ENCODE measurements at regions not wholly inside any gene's neighbourhood (a gene's known extent, or its start where the extent isn't known, plus 50 kb on each side); places are given as distances from the start of the nearest gene placed in this dataset.

DNA sequence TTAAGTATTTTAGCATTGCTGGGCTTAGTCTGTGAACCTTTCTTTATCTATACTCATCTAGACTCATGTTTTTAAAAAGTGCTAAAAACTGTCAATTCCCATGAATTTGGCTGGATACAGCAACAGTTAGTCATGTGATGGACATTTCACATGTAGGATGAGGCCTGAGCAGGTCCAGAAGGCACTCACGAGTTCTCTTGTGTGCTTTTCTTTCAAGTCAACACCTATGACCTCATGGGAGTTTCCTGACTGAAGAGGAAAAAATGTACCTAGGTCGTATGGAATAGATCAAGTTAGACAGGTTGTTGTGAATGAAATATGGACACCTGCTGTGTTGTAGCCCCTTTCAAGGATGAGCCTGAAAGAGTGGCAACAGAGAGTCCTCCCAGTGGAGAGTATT, 394.2 kb downstream of the DUSP10 start:
- Histone ChIP-seq H3K27ac (ENCODE audit: low read depth, low read length) (no peak overlapping the region), H3K27me3 (ENCODE audit: insufficient read depth, low read length, poor library complexity, severe bottlenecking) (no peaks in the 10 kb centered on the region), H3K4me1 (ENCODE audit: insufficient read depth, low read length) (no peaks in the 10 kb centered on the region), H3K36me3 (ENCODE audit: insufficient read depth, low read length) (no peaks in the 10 kb centered on the region), H3K9me3 (ENCODE audit: low read length) (no peaks in the 10 kb centered on the region), H3K4me3 (ENCODE audit: low read length) (no peak overlapping the region)
- no peak overlapping the region for H3K4me3 Mint-ChIP-seq
- CTCF ChIA-PET, result no interaction called here
- no peak for DNase-seq
- H3K27ac Mint-ChIP-seq, result no peak overlapping the region
- H3K27me3 Mint-ChIP-seq, result peaks cover 4 to 8% of the 10 kb centered on the region in 2 donors
- no peaks in the 10 kb centered on the region for H3K4me1 Mint-ChIP-seq
- H3K36me3 Mint-ChIP-seq, result no peaks in the 10 kb centered on the region
- POLR2A ChIA-PET, result no interaction called here
- no peaks in the 10 kb centered on the region for H3K9me3 Mint-ChIP-seq

- H3K9me3 ChIP-seq (ENCODE audit: low read length), result no peaks in the 10 kb centered on the region
- no peaks in the 10 kb centered on the region for H3K27me3 ChIP-seq (ENCODE audit: insufficient read depth, low read length, poor library complexity, severe bottlenecking)
- H3K4me3 ChIP-seq (ENCODE audit: low read length), result no peak overlapping the region
- Mint-ChIP-seq H3K4me3 (no peak overlapping the region), H3K27ac (no peak overlapping the region), H3K27me3 (peaks cover 4 to 5% of the 10 kb centered on the region in 2 donors), H3K36me3 (no peaks in the 10 kb centered on the region), H3K4me1 (no peaks in the 10 kb centered on the region), H3K9me3 (no peaks in the 10 kb centered on the region)
- no peak for DNase-seq
- ChIA-PET CTCF (no interaction called here), POLR2A (no interaction called here)
- no peaks in the 10 kb centered on the region for H3K4me1 ChIP-seq (ENCODE audit: insufficient read depth, low read length)
- H3K27ac ChIP-seq (ENCODE audit: low read depth, low read length), result no peak overlapping the region
- H3K36me3 ChIP-seq (ENCODE audit: insufficient read depth, low read length), result no peaks in the 10 kb centered on the region
These were observed 391.8 kb downstream of the DUSP10 start for GRCh38 chr1:221350091-221350490.

GRCh38 chr1:221356693-221357092, 385.2 kb downstream of the DUSP10 start:
- Histone ChIP-seq H3K4me3 (ENCODE audit: low read length) (no peak overlapping the region), H3K36me3 (ENCODE audit: insufficient read depth, low read length) (no peaks in the 10 kb centered on the region), H3K4me1 (ENCODE audit: insufficient read depth, low read length) (no peaks in the 10 kb centered on the region), H3K9me3 (ENCODE audit: low read length) (no peaks in the 10 kb centered on the region), H3K27ac (ENCODE audit: low read depth, low read length) (no peak overlapping the region), H3K27me3 (ENCODE audit: insufficient read depth, low read length, poor library complexity, severe bottlenecking) (no peaks in the 10 kb centered on the region)
- H3K4me3 Mint-ChIP-seq, result no peak overlapping the region
- H3K27ac Mint-ChIP-seq, result no peak overlapping the region
- H3K36me3 Mint-ChIP-seq, result no peaks in the 10 kb centered on the region
- H3K9me3 Mint-ChIP-seq, result peaks cover 0 to 2% (median 0%) of the 10 kb centered on the region in 5 donors
- no peaks in the 10 kb centered on the region for H3K4me1 Mint-ChIP-seq
- peaks cover 8 to 20% of the 10 kb centered on the region in 2 donors for H3K27me3 Mint-ChIP-seq
- no peak for DNase-seq
- ChIA-PET CTCF (no interaction called here), POLR2A (no interaction called here)

- Mint-ChIP-seq H3K27ac (no peak overlapping the region), H3K4me1 (no peaks in the 10 kb centered on the region), H3K36me3 (no peaks in the 10 kb centered on the region), H3K27me3 (peaks cover 5 to 39% of the 10 kb centered on the region in 2 donors), H3K9me3 (no peaks in the 10 kb centered on the region), H3K4me3 (no peak overlapping the region)
- CTCF ChIA-PET, result no interaction called here
- H3K9me3 ChIP-seq (ENCODE audit: low read length), result no peaks in the 10 kb centered on the region
- no peak overlapping the region for H3K4me3 ChIP-seq (ENCODE audit: low read length)
- no peak overlapping the region for H3K27ac ChIP-seq (ENCODE audit: low read depth, low read length)
- POLR2A ChIA-PET, result no interaction called here
- DNase-seq, result no peak
- no peaks in the 10 kb centered on the region for H3K4me1 ChIP-seq (ENCODE audit: insufficient read depth, low read length)
- H3K36me3 ChIP-seq (ENCODE audit: insufficient read depth, low read length), result no peaks in the 10 kb centered on the region
- no peaks in the 10 kb centered on the region for H3K27me3 ChIP-seq (ENCODE audit: insufficient read depth, low read length, poor library complexity, severe bottlenecking)
These were observed 378.9 kb downstream of the DUSP10 start for GRCh38 chr1:221363039-221363438.

- Histone ChIP-seq H3K4me3 (ENCODE audit: low read length) (no peak overlapping the region), H3K27ac (ENCODE audit: low read depth, low read length) (no peak overlapping the region), H3K27me3 (ENCODE audit: insufficient read depth, low read length, poor library complexity, severe bottlenecking) (peaks cover 5% of the 10 kb centered on the region), H3K4me1 (ENCODE audit: insufficient read depth, low read length) (no peaks in the 10 kb centered on the region), H3K36me3 (ENCODE audit: insufficient read depth, low read length) (no peaks in the 10 kb centered on the region), H3K9me3 (ENCODE audit: low read length) (no peaks in the 10 kb centered on the region)
- ChIA-PET CTCF (no interaction called here), POLR2A (no interaction called here)
- Mint-ChIP-seq H3K27me3 (peaks cover 8 to 34% of the 10 kb centered on the region in 2 donors), H3K36me3 (no peaks in the 10 kb centered on the region), H3K4me3 (no peak overlapping the region), H3K27ac (no peak overlapping the region), H3K4me1 (no peaks in the 10 kb centered on the region), H3K9me3 (no peaks in the 10 kb centered on the region)
- DNase-seq, result no peak
These were observed 375.3 kb downstream of the DUSP10 start for GRCh38 chr1:221366495-221367110.

- Mint-ChIP-seq H3K27me3 (peaks cover 16 to 27% of the 10 kb centered on the region in 2 donors), H3K36me3 (no peaks in the 10 kb centered on the region), H3K4me3 (no peak overlapping the region), H3K4me1 (no peaks in the 10 kb centered on the region), H3K9me3 (no peaks in the 10 kb centered on the region), H3K27ac (no peak overlapping the region)
- ChIA-PET POLR2A (no interaction called here), CTCF (no interaction called here)
- no peak overlapping the region for H3K27ac ChIP-seq (ENCODE audit: low read depth, low read length)
- H3K4me1 ChIP-seq (ENCODE audit: insufficient read depth, low read length), result no peaks in the 10 kb centered on the region
- H3K9me3 ChIP-seq (ENCODE audit: low read length), result no peaks in the 10 kb centered on the region
- no peak for DNase-seq
- H3K4me3 ChIP-seq (ENCODE audit: low read length), result no peak overlapping the region
- peaks cover 5% of the 10 kb centered on the region for H3K27me3 ChIP-seq (ENCODE audit: insufficient read depth, low read length, poor library complexity, severe bottlenecking)
- H3K36me3 ChIP-seq (ENCODE audit: insufficient read depth, low read length), result no peaks in the 10 kb centered on the region
These were observed 370.2 kb downstream of the DUSP10 start for GRCh38 chr1:221371705-221372104.

- Mint-ChIP-seq H3K4me1 (no peaks in the 10 kb centered on the region), H3K9me3 (no peaks in the 10 kb centered on the region), H3K27ac (no peak overlapping the region), H3K27me3 (peaks cover 16 to 27% of the 10 kb centered on the region in 2 donors), H3K36me3 (no peaks in the 10 kb centered on the region), H3K4me3 (no peak overlapping the region)
- Histone ChIP-seq H3K4me1 (ENCODE audit: insufficient read depth, low read length) (no peaks in the 10 kb centered on the region), H3K9me3 (ENCODE audit: low read length) (no peaks in the 10 kb centered on the region), H3K27me3 (ENCODE audit: insufficient read depth, low read length, poor library complexity, severe bottlenecking) (peaks cover 5% of the 10 kb centered on the region), H3K4me3 (ENCODE audit: low read length) (no peak overlapping the region), H3K36me3 (ENCODE audit: insufficient read depth, low read length) (no peaks in the 10 kb centered on the region), H3K27ac (ENCODE audit: low read depth, low read length) (no peak overlapping the region)
- DNase-seq, result no peak
- ChIA-PET POLR2A (no interaction called here), CTCF (no interaction called here)
These were observed 368.1 kb downstream of the DUSP10 start for GRCh38 chr1:221373795-221374194.

GRCh38 chr1:221376286-221376685, 365.6 kb downstream of the DUSP10 start:
- H3K4me1 Mint-ChIP-seq, result no peaks in the 10 kb centered on the region
- no peaks in the 10 kb centered on the region for H3K36me3 Mint-ChIP-seq
- Histone ChIP-seq H3K36me3 (ENCODE audit: insufficient read depth, low read length) (no peaks in the 10 kb centered on the region), H3K4me1 (ENCODE audit: insufficient read depth, low read length) (no peaks in the 10 kb centered on the region), H3K4me3 (ENCODE audit: low read length) (no peak overlapping the region), H3K9me3 (ENCODE audit: low read length) (no peaks in the 10 kb centered on the region), H3K27me3 (ENCODE audit: insufficient read depth, low read length, poor library complexity, severe bottlenecking) (no peaks in the 10 kb centered on the region), H3K27ac (ENCODE audit: low read depth, low read length) (no peak overlapping the region)
- no peak overlapping the region for H3K4me3 Mint-ChIP-seq
- H3K27ac Mint-ChIP-seq, result no peak overlapping the region
- H3K9me3 Mint-ChIP-seq, result no peaks in the 10 kb centered on the region
- CTCF ChIA-PET, result no interaction called here
- DNase-seq, result no peak
- POLR2A ChIA-PET, result no interaction called here
- H3K27me3 Mint-ChIP-seq, result peaks cover 9 to 16% of the 10 kb centered on the region in 2 donors

Measured in CD8-positive, alpha-beta memory T cell (primary cell).